Hepatocyte (in vitro differentiated cells): ENCODE measurements at regions not wholly inside any gene's neighbourhood (a gene's known extent, or its start where the extent isn't known, plus 50 kb on each side); places are given as distances from the start of the nearest gene placed in this dataset.

ENCODE experiments used
- CTCF ChIP-seq: fragments of 200-600 bp; sonication (generic); IDR thresholded peaks from 2 replicates; pipeline ENCODE4 v1.5.1; 2016; ENCODE audit warnings: antibody characterized with exemption, mild to moderate bottlenecking; ENCODE audit not compliant: poor library complexity
- EZH2 ChIP-seq: fragments of 200-600 bp; sonication (generic); IDR thresholded peaks from 2 replicates; pipeline ENCODE4 v1.6.1; 2016; ENCODE audit warnings: antibody characterized with exemption, mild to moderate bottlenecking, borderline replicate concordance

GRCh38 chr18:44466997-44467396 lies 213.7 kb upstream of the SETBP1 start:
- TF ChIP-seq CTCF (no peak), EZH2 (no peak)
